IMR-90 (cell line): ENCODE measurements at regions not wholly inside any gene's neighbourhood (a gene's known extent, or its start where the extent isn't known, plus 50 kb on each side); places are given as distances from the start of the nearest gene placed in this dataset.
A peak's percentile ranks its signal among the peaks of the same experiment; 100 is the strongest.

Experiments
- ATAC-seq: fragments of 200-7000 bp; cut with Tn5 transposase; 2 replicates; pipeline ENCODE4 v1.9.1; 2020; ENCODE audit warnings: low read depth, mild to moderate bottlenecking, moderate library complexity
- BruUV-seq: library from RNA; stranded (reverse); fragments of 400-500 nt; replicated peaks from 2 replicates; lab custom pipeline; 2021; lab: Mats Ljungman, UMichigan
- CTCF ChIA-PET: fragments of 300-600 bp; formaldehyde crosslinking; extraction: SDS; loops from one replicate; lab custom pipeline; 2021; ENCODE audit warnings: antibody characterized with exemption; lab: Yijun Ruan, JAX
- POLR2A ChIA-PET: fragments of 300-600 bp; sonication (Branson Sonifier 250); formaldehyde crosslinking; loops from one replicate; lab custom pipeline; 2022; ENCODE audit warnings: antibody characterized with exemption; ENCODE audit not compliant: unreplicated experiment; lab: Charles Lee
- DNase-seq: peaks from one replicate; pipeline ENCODE4 v3.0.0; 2013
- H2AFZ ChIP-seq: replicated peaks from 2 replicates; pipeline ENCODE3; 2013; ENCODE audit warnings: low read length, mild to moderate bottlenecking; ENCODE audit not compliant: poor library complexity
- H2AK5ac ChIP-seq: 2 replicates; pipeline ENCODE4 v1.6.1; 2013; ENCODE audit warnings: low read depth, low read length, inconsistent platforms
- H2AK9ac ChIP-seq: replicated peaks from 2 replicates; pipeline ENCODE3; 2013; ENCODE audit warnings: mild to moderate bottlenecking, low read depth, low read length, moderate library complexity; ENCODE audit not compliant: poor library complexity
- H2BK120ac ChIP-seq: 2 replicates; pipeline ENCODE4 v1.6.1; 2013; ENCODE audit warnings: low read depth, low read length, inconsistent platforms
- H2BK15ac ChIP-seq: 3 replicates; pipeline ENCODE4 v1.6.1; 2013; ENCODE audit warnings: low read depth, low read length, inconsistent platforms
- H2BK20ac ChIP-seq: 2 replicates; pipeline ENCODE4 v1.6.1; 2013; ENCODE audit warnings: low read depth, mild to moderate bottlenecking, inconsistent platforms, low read length, moderate library complexity
- H2BK5ac ChIP-seq: 2 replicates; pipeline ENCODE4 v1.6.1; 2013; ENCODE audit warnings: mild to moderate bottlenecking, low read depth, low read length, inconsistent platforms; ENCODE audit not compliant: poor library complexity, severe bottlenecking
- H3K14ac ChIP-seq: replicated peaks from 2 replicates; pipeline ENCODE4 v1.6.1; 2013; ENCODE audit warnings: low read depth, low read length, inconsistent platforms
- H3K18ac ChIP-seq: 2 replicates; pipeline ENCODE4 v1.6.1; 2013; ENCODE audit warnings: low read depth, low read length, control low read depth
- H3K23ac ChIP-seq: 2 replicates; pipeline ENCODE4 v1.6.1; 2013; ENCODE audit warnings: low read depth, low read length, inconsistent platforms
- H3K27ac ChIP-seq: 2 replicates; pipeline ENCODE4 v1.5.1; 2013; ENCODE audit warnings: mild to moderate bottlenecking, control low read depth, low read length; ENCODE audit not compliant: insufficient read depth
- H3K27me3 ChIP-seq: 2 replicates; pipeline ENCODE4 v1.6.1; 2013; ENCODE audit warnings: low read length; ENCODE audit not compliant: control insufficient read depth, insufficient read depth
- H3K36me3 ChIP-seq: 2 replicates; pipeline ENCODE4 v1.6.1; 2013; ENCODE audit warnings: low read length, mixed read lengths; ENCODE audit not compliant: control insufficient read depth, insufficient read depth
- H3K4ac ChIP-seq: 2 replicates; pipeline ENCODE4 v1.6.1; 2013; ENCODE audit warnings: low read depth, low read length, inconsistent platforms
- H3K4me1 ChIP-seq: 2 replicates; pipeline ENCODE4 v1.6.1; 2013; ENCODE audit warnings: low read length, mixed read lengths; ENCODE audit not compliant: control insufficient read depth, insufficient read depth
- H3K4me2 ChIP-seq: 2 replicates; pipeline ENCODE4 v1.6.1; 2013; ENCODE audit warnings: low read depth, mild to moderate bottlenecking, control low read depth, low read length, moderate library complexity
- H3K4me3 ChIP-seq: 2 replicates; pipeline ENCODE4 v1.5.1; 2013; ENCODE audit warnings: low read depth, mild to moderate bottlenecking, control low read depth, low read length, moderate library complexity; ENCODE audit not compliant: insufficient read depth
- H3K56ac ChIP-seq: 2 replicates; pipeline ENCODE4 v1.6.1; 2013; ENCODE audit warnings: low read length, inconsistent platforms; ENCODE audit not compliant: insufficient read depth; ENCODE audit errors: extremely low read depth
- H3K79me1 ChIP-seq, 2 experiments: 2 replicates each; pipeline ENCODE4 v1.6.1; 2013; ENCODE audit warnings: low read length in 2 of 2, inconsistent platforms in 1 of 2, low read depth in 1 of 2
- H3K9ac ChIP-seq: 2 replicates; pipeline ENCODE4 v1.6.1; 2013; ENCODE audit warnings: low read depth, low read length, control low read depth
- H3K9me1 ChIP-seq: 2 replicates; pipeline ENCODE4 v1.6.1; 2013; ENCODE audit warnings: low read length, inconsistent platforms; ENCODE audit not compliant: insufficient read depth
- H3K9me3 ChIP-seq: 2 replicates; pipeline ENCODE4 v1.6.1; 2013; ENCODE audit warnings: low read length; ENCODE audit not compliant: control insufficient read depth, insufficient read depth
- H4K20me1 ChIP-seq: 2 replicates; pipeline ENCODE4 v1.6.1; 2013; ENCODE audit warnings: low read length, inconsistent platforms; ENCODE audit not compliant: insufficient read depth
- H4K5ac ChIP-seq: 2 replicates; pipeline ENCODE4 v1.6.1; 2013; ENCODE audit warnings: mild to moderate bottlenecking, low read depth, low read length, control low read depth
- H4K8ac ChIP-seq, 2 experiments: 2 replicates each; pipeline ENCODE4 v1.6.1; 2013; ENCODE audit warnings: low read depth in 2 of 2, low read length in 2 of 2, control low read depth in 1 of 2, inconsistent platforms in 1 of 2
- H4K91ac ChIP-seq: 2 replicates; pipeline ENCODE4 v1.6.1; 2013; ENCODE audit warnings: low read depth, low read length, inconsistent platforms; ENCODE audit not compliant: insufficient read depth
- CEBPB ChIP-seq: IDR thresholded peaks from 2 replicates; pipeline ENCODE4 v1.6.1; 2012; ENCODE audit warnings: low read depth, low read length, improper control_type of control experiment
- NFE2L2 ChIP-seq: fragments of 150-350 bp; IDR thresholded peaks from 2 replicates; pipeline ENCODE4 v1.6.1; 2016; ENCODE audit warnings: low read depth, mild to moderate bottlenecking, low read length
- dilution Hi-C: fragments of 300-500 bp; cut with HindIII; formaldehyde crosslinking; loops from one replicate; pipeline ENCODE4 v1.14.3; 2018; ENCODE audit warnings: low sequenced_read_pairs; ENCODE audit not compliant: unreplicated experiment
- in situ Hi-C: fragments of 300-500 bp; cut with MboI; formaldehyde crosslinking; loops from 3 replicates; pipeline ENCODE4 v1.14.3; 2019; ENCODE audit warnings: low sequenced_read_pairs, inconsistent platforms, mixed read lengths
- intact Hi-C: fragments of 100-400 bp; cut with micrococcal nuclease; formaldehyde crosslinking; loops from 2 replicates; pipeline ENCODE4 v1.10.0; 2022

- Histone ChIP-seq H3K18ac (no peak overlapping the region), H4K20me1 (no peaks in the 10 kb centered on the region), H3K56ac (no peak overlapping the region), H2BK20ac (no peak overlapping the region), H3K27me3 (no peaks in the 10 kb centered on the region), H3K14ac (no peak overlapping the region), H3K4ac (no peak overlapping the region), H4K8ac (no peak overlapping the region), H2AK9ac (no peak overlapping the region), H4K91ac (no peak overlapping the region), H3K23ac (no peak overlapping the region), H3K36me3 (no peaks in the 10 kb centered on the region), H3K9me1 (no peaks in the 10 kb centered on the region), H3K9me3 (peaks cover 6% of the 10 kb centered on the region; the same call in 1 of the 2 replicates), H2BK120ac (no peak overlapping the region), H4K5ac (no peak overlapping the region), H3K9ac (no peak overlapping the region), H2BK15ac (no peak overlapping the region), H3K4me3 (no peak overlapping the region), H3K79me1 (no peaks in the 10 kb centered on the region), H2AK5ac (no peak overlapping the region), H3K4me2 (no peak overlapping the region), H3K4me1 (no peaks in the 10 kb centered on the region), H2AFZ (no peak overlapping the region), H2BK5ac (no peak overlapping the region), H3K27ac (no peak overlapping the region)
- intact Hi-C loops (no loop called here), dilution Hi-C loops (no loop called here), in situ Hi-C loops (no loop called here)
- ChIA-PET CTCF (no interaction called here), POLR2A (no interaction called here)
- no peak for TF ChIP-seq NFE2L2
- peak; percentile 80 for TF ChIP-seq CEBPB
- no TSS peak for BruUV-seq
- DNase-seq (no peak), ATAC-seq (no peak)
Observed at GRCh38 chr6:95865857-95866256, 149.9 kb upstream of the FUT9 start.
